BLaER1 treated with 17β-estradiol and CSF1 and Interleukin-3, amounts not matched to agents 10 nM and 100 nM (cell line): ENCODE measurements at regions not wholly inside any gene's neighbourhood (a gene's known extent, or its start where the extent isn't known, plus 50 kb on each side); places are given as distances from the start of the nearest gene placed in this dataset.
"Not testable (repeated sequence)": the region's sequence is repeated elsewhere in the genome, so short reads cannot be mapped to it uniquely, and the experiment has no call there.

Experiments used
- H3K27ac ChIP-seq, 11 experiments: shearing (Covaris generic); formaldehyde crosslinking; 2 replicates each; pipeline ENCODE4 v1.8.1; 2022
- H3K27me3 ChIP-seq, 11 experiments: shearing (Covaris generic); formaldehyde crosslinking; 2 replicates each; pipeline ENCODE4 v1.8.1; 2022
- H3K36me3 ChIP-seq, 11 experiments: shearing (Covaris generic); formaldehyde crosslinking; 2 replicates each; pipeline ENCODE4 v1.8.1; 2022
- H3K4me1 ChIP-seq, 10 experiments: shearing (Covaris generic); formaldehyde crosslinking; 2 replicates each; pipeline ENCODE4 v1.8.1; 2022
- H3K4me2 ChIP-seq, 11 experiments: shearing (Covaris generic); formaldehyde crosslinking; 2 replicates each; pipeline ENCODE4 v1.8.1; 2022
- H3K4me3 ChIP-seq, 10 experiments: shearing (Covaris generic); formaldehyde crosslinking; 2 replicates each; pipeline ENCODE4 v1.8.1; 2022
- H3K9ac ChIP-seq, 11 experiments: shearing (Covaris generic); formaldehyde crosslinking; 2 replicates each; pipeline ENCODE4 v1.8.1; 2022
- H3K9me3 ChIP-seq, 11 experiments: shearing (Covaris generic); formaldehyde crosslinking; replicated peaks in 1 of 11; 2 replicates each; pipeline ENCODE4 v1.8.1; 2022
- H4K20me1 ChIP-seq, 11 experiments: shearing (Covaris generic); formaldehyde crosslinking; 2 replicates each; pipeline ENCODE4 v1.8.1; 2022
- Cebpa-rat ChIP-seq, 11 experiments: shearing (Covaris generic); IDR thresholded peaks; 2 replicates each; pipeline ENCODE4 v1.8.1; 2022

GRCh38 chr16:58882292-58882691 lies 148.2 kb upstream of the GOT2 start:
- Histone ChIP-seq H3K4me2 (peak overlapping the region in 9 of 11 experiments; percentile 1 to 66 (median 30); a peak in 10 of 22 replicates), H3K27ac (peak overlapping the region in 7 of 11 experiments; percentile 10 to 67 (median 40); a peak in 13 of 22 replicates), H3K9ac (no peak overlapping the region), H3K9me3 (peaks cover 10 to 48% (median 29%) of the 10 kb centered on the region in 11 experiments), H3K4me1 (peaks cover 0 to 21% (median 8%) of the 10 kb centered on the region in 10 experiments; a peak in 9 of 20 replicates), H3K4me3 (no peak overlapping the region), H4K20me1 (no peaks in the 10 kb centered on the region), H3K36me3 (no peaks in the 10 kb centered on the region), H3K27me3 (no peaks in the 10 kb centered on the region)
- TF ChIP-seq Cebpa-rat (IDR thresholded peaks at IDR 0.05): peak in 3 of 11 experiments; percentile 19 to 42 (median 36); a peak in 1 of 22 replicates

- H3K4me1 ChIP-seq: peaks cover 0 to 17% (median 8%) of the 10 kb centered on the region in 10 experiments; a peak in 9 of 20 replicates
- peaks cover 10 to 56% (median 29%) of the 10 kb centered on the region in 11 experiments for H3K9me3 ChIP-seq
- not testable (repeated sequence) for H3K9ac ChIP-seq, H4K20me1 ChIP-seq, H3K4me3 ChIP-seq, H3K4me2 ChIP-seq, H3K36me3 ChIP-seq, H3K27me3 ChIP-seq, H3K27ac ChIP-seq
These were observed 144.5 kb upstream of the GOT2 start for GRCh38 chr16:58878641-58879040.

- TF ChIP-seq Cebpa-rat (IDR thresholded peaks at IDR 0.05): no peak
- no peak overlapping the region for H3K4me3 ChIP-seq
- H3K4me2 ChIP-seq: no peak overlapping the region
- no peaks in the 10 kb centered on the region for H3K36me3 ChIP-seq
- no peaks in the 10 kb centered on the region for H3K9me3 ChIP-seq
- H4K20me1 ChIP-seq: no peaks in the 10 kb centered on the region
- H3K27ac ChIP-seq: no peak overlapping the region
- H3K27me3 ChIP-seq: no peaks in the 10 kb centered on the region
- no peak overlapping the region for H3K9ac ChIP-seq
- H3K4me1 ChIP-seq: no peaks in the 10 kb centered on the region
These were observed 132.8 kb upstream of the GOT2 start for GRCh38 chr16:58866935-58867334.

- no peak for TF ChIP-seq Cebpa-rat (IDR thresholded peaks at IDR 0.05)
- no peaks in the 10 kb centered on the region for H3K4me1 ChIP-seq
- no peaks in the 10 kb centered on the region for H3K9me3 ChIP-seq
- no peaks in the 10 kb centered on the region for H3K27me3 ChIP-seq
- no peaks in the 10 kb centered on the region for H4K20me1 ChIP-seq
- H3K27ac ChIP-seq: no peak overlapping the region
- H3K36me3 ChIP-seq: no peaks in the 10 kb centered on the region
- no peak overlapping the region for H3K4me3 ChIP-seq
- no peak overlapping the region for H3K4me2 ChIP-seq
- no peak overlapping the region for H3K9ac ChIP-seq
These were observed 129.6 kb upstream of the GOT2 start for GRCh38 chr16:58863761-58864160.

- H3K9me3 ChIP-seq: peaks cover 0 to 5% (median 0%) of the 10 kb centered on the region in 11 experiments; a peak in 1 of 22 replicates
- no peak overlapping the region for H3K27ac ChIP-seq
- no peak overlapping the region for H3K9ac ChIP-seq
- H3K4me3 ChIP-seq: no peak overlapping the region
- no peaks in the 10 kb centered on the region for H4K20me1 ChIP-seq
- no peak for TF ChIP-seq Cebpa-rat (IDR thresholded peaks at IDR 0.05)
- no peak overlapping the region for H3K4me2 ChIP-seq
- no peaks in the 10 kb centered on the region for H3K27me3 ChIP-seq
- no peaks in the 10 kb centered on the region for H3K4me1 ChIP-seq
- H3K36me3 ChIP-seq: no peaks in the 10 kb centered on the region
These were observed 128.9 kb upstream of the GOT2 start for GRCh38 chr16:58863042-58863441.

- no peaks in the 10 kb centered on the region for H3K36me3 ChIP-seq
- TF ChIP-seq Cebpa-rat (IDR thresholded peaks at IDR 0.05): no peak
- H3K4me1 ChIP-seq: no peaks in the 10 kb centered on the region
- H3K4me2 ChIP-seq: no peak overlapping the region
- no peak overlapping the region for H3K4me3 ChIP-seq
- H3K9me3 ChIP-seq: peaks cover 0 to 5% (median 0%) of the 10 kb centered on the region in 11 experiments; a peak in 2 of 22 replicates
- H3K9ac ChIP-seq: no peak overlapping the region
- no peaks in the 10 kb centered on the region for H4K20me1 ChIP-seq
- H3K27ac ChIP-seq: no peak overlapping the region
- H3K27me3 ChIP-seq: no peaks in the 10 kb centered on the region
These were observed 128.4 kb upstream of the GOT2 start for GRCh38 chr16:58862334-58863021.

GRCh38 chr16:58859958-58860669 lies 126.0 kb upstream of the GOT2 start:
- H3K4me3 ChIP-seq: no peak overlapping the region
- H3K4me2 ChIP-seq: no peak overlapping the region
- H3K27ac ChIP-seq: no peak overlapping the region
- H3K9me3 ChIP-seq: peaks cover 0 to 5% (median 0%) of the 10 kb centered on the region in 11 experiments; a peak in 2 of 22 replicates
- H3K36me3 ChIP-seq: no peaks in the 10 kb centered on the region
- H3K27me3 ChIP-seq: no peaks in the 10 kb centered on the region
- TF ChIP-seq Cebpa-rat (IDR thresholded peaks at IDR 0.05): no peak
- H4K20me1 ChIP-seq: no peaks in the 10 kb centered on the region
- H3K9ac ChIP-seq: no peak overlapping the region
- H3K4me1 ChIP-seq: peaks cover 0 to 7% (median 0%) of the 10 kb centered on the region in 10 experiments; a peak in 6 of 20 replicates

GRCh38 chr16:58858577-58858976 lies 124.5 kb upstream of the GOT2 start:
- not testable (repeated sequence) for H4K20me1 ChIP-seq, H3K36me3 ChIP-seq, H3K4me2 ChIP-seq, H3K27ac ChIP-seq, H3K9me3 ChIP-seq, H3K27me3 ChIP-seq, H3K9ac ChIP-seq, H3K4me3 ChIP-seq
- peaks cover 0 to 16% (median 0%) of the 10 kb centered on the region in 10 experiments; a peak in 7 of 20 replicates for H3K4me1 ChIP-seq

- no peak for TF ChIP-seq Cebpa-rat (IDR thresholded peaks at IDR 0.05)
- Histone ChIP-seq H3K9me3 (peaks cover 0 to 5% (median 0%) of the 10 kb centered on the region in 11 experiments; a peak in 2 of 22 replicates), H3K27ac (no peak overlapping the region), H3K4me1 (peaks cover 0 to 16% (median 0%) of the 10 kb centered on the region in 10 experiments; a peak in 7 of 20 replicates), H3K27me3 (no peaks in the 10 kb centered on the region), H3K4me3 (no peak overlapping the region), H4K20me1 (no peaks in the 10 kb centered on the region), H3K4me2 (peak overlapping the region in 2 of 11 experiments; percentile 3 to 22; a peak in 1 of 22 replicates), H3K36me3 (no peaks in the 10 kb centered on the region), H3K9ac (no peak overlapping the region)
These were observed 121.3 kb upstream of the GOT2 start for GRCh38 chr16:58855291-58855863.
